Stimulated activated CD4-positive, alpha-beta T cell treated with anti-CD3 and anti-CD28 coated beads, Interleukin-1b, Interleukin-23, amount 100 ng/mL, for 48 hours (primary cell): ENCODE measurements at regions not wholly inside any gene's neighbourhood (a gene's known extent, or its start where the extent isn't known, plus 50 kb on each side); places are given as distances from the start of the nearest gene placed in this dataset.
"Not testable (repeated sequence)": the region's sequence is repeated elsewhere in the genome, so short reads cannot be mapped to it uniquely, and the experiment has no call there.

Experiments
- DNase-seq: peaks from one replicate; pipeline ENCODE4 v3.0.0-alpha.2; 2020

DNA sequence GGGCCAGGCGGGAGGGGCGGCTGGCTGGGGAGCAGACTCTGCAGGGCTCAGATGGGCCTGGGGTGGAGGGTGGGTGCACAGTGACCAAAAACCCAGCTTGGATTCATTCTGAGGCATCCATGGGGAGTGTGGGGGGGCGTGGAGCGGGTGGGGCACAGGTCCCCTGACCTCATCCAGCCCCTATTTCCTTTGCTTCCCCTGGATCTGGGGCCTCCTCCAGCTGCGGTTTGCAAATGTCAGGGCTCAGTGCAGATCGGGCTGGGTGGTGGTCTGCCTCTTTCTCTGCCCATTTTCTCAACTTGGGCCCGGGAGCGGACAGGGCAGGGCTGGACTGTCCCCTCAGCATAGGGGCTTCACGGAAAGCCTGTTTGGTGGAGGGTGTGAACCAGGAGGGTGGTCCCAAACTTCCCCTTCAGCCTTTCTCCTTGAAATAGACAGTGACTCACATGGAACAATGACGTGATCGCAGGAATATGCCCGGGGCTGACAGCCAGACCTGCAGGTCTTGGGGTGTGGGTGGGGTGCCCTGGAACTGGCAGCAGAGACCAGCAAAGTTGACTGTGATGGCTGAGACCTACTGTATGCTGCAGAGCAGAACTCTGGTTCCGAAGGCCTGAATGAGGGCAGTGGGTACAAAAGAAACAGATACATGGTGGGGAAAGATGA is 72.9 kb upstream of the PODXL start:
- DNase-seq = no peak

DNA sequence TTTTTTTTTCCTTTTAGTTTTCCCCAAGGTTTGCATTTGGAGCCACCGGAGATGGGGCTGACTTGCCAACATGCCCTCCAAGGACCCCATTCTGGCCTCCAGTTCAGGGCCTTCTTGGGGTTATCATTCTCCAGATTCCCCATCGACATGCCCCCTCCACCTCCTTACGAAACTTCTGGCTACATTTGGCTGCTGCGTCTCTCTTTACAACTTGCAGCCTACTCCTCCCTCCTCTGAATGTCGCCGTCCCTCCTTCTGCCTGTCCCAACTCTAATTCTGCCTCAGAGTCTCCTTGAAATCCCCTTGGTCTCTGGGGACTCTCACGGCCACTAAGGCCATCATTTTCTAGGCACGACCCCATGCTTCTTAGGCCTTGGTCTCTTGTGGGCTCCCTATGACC is 72.2 kb upstream of the PODXL start:
- DNase-seq = no peak

DNA sequence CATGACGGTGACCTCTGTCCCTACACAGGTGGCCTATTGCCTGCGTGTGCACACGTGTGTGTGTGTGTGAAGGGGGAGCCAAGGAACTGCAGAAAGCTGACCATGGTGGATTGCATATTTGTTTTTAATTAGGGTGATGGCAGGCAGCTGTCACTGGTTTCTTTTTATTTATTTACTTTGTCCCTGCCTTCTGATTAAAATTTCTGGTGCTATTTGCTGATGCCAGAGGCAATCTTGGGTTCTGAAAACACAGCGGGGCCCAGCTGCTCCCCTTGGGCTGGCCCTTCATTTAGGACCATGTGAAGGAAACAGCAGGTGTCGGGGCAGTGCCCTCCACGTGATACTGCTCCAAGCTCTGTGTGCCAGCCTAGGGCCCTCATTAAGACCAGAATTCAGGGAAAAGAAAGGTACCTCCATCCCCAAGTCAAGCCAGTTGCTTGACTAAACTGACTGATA is 71.3 kb upstream of the PODXL start:
- no peak for DNase-seq

DNA sequence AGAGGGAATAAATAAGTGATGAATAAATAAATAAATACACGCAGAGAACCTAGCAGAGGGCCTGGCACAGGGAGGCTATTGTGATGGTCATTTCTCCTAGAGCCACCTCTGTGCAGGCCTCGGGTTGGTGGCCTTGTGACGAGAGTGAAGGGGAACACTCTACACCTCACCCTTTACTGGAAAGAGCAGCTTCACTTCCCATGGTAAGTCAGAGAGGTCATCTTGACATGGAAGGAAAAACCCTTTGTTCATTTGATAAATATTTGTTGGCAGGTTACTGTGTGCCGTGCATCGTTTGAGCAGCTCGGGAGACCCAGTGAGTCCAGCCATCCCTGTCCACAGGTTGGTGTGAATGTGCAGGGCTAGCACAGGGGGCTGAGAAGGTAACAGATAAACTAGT is 70.2 kb upstream of the PODXL start:
- DNase-seq = no peak

DNA sequence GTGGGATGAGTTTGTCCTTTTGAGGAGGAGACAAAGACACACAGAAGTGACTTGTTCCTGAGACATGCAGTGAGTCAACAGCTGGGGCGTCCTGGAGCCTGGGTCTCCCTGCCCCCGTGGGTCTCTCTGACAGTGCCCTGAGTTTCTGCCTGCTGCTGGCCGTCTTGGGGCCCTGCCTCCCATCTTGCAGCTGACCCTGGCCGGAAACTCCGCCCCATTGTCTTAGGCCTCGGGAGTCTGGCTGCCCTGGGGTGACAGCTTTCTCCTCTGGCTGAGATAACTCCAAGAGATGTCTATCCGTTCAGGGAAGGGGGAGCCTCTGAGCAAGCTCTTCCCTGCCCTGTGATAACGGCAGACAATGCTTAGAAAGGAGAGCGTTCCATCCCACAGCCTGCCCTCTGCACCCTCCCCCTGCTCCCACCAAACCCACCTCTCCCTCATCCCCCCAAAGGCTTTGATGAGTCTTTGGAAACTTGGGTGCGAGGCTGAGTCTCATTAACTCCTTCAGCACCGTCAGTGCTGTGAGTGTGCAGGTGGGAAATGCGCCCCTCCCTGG is 69.5 kb upstream of the PODXL start:
- no peak for DNase-seq

DNA sequence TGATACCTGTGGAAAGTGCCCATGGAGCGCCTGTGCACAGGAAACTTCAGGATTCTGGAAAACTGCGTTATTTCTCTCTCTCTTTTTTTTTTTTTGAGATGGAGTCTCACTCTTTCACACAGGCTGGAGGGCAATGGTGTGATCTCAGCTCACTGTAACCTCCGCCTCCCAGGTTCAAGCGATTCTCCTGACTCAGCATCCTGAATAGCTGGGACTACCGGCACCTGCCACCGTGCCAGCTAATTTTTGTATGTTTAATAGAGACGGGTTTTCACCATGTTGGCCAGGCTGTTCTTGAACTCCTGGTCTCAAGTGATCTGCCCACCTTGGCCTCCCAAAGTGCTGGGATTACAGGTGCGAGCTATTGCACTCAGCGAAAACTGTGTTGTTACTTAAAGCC is 68.9 kb upstream of the PODXL start:
- not testable (repeated sequence) for DNase-seq

DNA sequence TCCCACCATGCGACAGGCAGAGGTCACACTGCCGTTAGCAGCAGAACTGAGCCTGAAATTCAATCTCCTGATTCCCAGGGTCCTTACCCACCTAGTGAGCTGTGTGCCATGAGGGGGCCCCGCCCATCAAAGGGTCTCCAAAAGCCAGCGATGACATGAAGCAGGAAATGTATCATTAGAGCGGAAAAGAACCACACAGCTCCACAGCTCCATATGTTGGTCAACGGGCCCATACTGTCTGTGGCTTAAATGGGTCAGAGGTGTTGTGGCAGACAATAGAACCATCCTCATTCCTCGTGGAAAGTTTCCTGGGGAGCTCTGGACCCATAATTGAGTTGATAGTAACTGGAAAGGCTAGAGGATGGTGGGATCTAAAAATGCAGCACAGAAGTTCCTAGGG is 68.1 kb upstream of the PODXL start:
- no peak for DNase-seq

DNA sequence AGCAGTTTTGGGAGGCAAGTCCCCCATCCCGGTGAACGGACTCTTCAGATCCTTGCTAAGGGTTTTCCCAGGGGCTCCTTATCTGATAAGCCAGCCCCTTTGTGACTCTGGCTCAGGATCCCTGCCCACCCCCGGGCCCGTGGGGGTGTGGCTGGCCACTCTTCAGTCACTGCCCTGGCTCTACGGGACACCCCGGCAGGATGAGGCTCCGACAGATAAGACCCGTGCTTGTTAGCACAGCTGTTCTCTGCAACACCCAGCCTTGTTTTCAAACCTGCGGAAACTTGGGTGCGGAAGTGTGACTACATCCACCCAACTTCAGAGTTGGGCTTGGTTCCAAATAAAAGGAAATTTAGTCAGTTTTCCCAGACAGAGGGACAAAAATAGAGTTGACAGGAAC is 66.7 kb upstream of the PODXL start:
- no peak for DNase-seq

DNA sequence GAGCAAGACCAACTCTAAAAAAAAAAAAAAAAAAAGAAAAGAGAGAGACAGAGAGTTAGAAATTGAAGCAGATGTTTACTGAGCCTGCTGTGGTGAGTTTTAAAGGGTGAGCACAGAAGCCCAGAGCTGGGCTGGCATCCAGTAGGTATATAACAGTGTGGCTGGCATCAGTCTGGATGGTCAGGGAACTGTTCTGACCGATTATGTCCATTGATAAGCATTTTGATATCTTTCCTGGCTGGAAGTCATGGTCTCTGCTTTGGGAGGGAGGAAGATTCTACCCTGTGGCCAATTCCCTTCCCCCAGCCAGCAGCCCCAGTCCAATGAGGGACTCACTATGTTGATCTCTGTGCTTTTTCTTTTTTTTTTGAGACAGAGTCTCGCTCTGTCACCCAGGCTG is 65.2 kb upstream of the PODXL start:
- no peak for DNase-seq

DNA sequence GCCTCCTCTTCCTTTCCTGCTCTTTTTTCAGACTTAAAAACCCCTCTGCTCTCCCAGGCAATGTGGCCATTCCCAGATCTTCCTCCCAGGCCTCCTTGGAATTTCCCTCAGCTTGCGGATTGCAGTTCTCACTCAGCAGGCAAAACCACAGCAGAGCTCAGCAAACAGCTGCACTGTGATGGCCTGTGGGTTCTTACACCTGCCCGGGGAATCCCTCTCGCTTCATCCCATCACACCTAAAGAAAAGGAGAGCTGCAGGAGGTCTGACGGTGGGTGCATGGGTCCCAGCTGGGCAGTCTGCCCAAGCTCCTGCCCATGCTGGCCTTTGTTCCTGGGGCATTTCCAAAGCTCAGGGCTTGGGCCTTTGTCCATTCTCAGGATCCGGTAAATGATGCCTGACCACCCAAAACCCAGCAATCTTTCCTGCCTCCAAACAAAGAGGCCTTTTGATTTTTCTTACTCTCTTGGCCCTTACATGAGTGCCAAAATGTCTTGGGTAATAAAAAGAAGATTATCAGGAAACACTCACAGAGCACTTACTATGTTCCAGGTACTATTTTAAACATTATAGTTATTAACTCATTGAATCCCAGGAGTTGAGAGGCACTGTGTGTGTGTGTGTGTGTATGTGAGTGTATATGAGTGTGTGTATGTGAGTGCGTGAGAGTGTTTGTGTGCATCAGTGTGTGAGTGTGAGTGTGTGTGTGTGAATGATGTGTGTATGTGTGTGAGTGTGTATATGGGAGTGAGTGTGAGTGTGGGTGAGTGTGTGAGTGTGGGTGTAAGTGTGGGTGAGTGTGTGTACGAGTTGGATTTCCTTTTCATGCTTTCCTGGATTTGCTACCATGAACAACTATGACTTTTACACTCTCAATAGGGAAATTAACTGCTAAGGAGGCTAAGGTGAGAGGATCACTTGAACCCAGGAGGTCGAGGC is 64.5 kb upstream of the PODXL start:
- DNase-seq = no peak

DNA sequence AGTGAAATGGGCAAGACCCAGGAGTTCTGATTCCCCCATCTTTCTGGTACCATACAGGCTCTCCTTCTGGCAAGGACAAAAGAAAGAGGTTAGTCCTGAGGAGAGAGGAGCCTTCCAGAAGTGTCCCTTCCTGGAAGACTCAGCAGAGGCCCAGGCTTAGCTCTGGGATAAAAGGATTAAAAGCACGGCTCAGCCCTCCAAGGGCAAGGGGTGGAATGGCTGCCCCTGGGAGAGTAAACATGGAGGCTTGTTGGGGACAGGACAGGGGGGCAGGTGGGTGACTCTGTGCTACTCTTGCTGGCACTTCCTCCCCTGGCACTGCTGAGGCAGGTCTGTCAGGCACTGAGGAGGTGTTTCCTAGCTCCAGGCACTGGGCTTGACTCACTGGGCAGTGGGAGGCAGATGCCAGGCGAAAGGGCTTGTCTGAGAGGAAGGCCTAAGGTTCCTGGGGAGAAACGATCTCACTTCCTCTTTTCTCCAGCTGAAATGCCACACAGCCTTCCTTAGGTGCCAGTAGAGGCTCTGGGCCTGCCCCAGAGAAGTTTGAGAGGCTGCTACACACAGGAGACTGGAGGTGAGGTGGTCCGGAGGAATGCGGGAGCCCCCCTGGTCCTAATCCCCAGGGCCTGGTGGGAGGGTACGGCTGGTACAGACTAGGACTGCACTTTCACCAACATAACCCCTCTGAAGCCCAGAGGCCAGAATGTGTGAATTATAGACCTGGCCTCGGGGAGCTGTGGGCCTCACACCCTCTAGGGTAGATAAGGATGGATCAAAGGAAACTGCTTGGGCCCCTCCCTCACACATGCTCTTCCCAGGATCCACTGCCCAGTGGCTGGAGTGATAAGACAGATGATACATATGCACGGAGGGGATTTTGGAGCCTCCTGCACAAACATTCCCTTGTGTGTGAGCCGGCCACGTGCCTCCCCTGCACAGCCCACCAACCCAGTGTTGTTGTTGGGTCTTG is 63.2 kb upstream of the PODXL start:
- DNase-seq = no peak

DNA sequence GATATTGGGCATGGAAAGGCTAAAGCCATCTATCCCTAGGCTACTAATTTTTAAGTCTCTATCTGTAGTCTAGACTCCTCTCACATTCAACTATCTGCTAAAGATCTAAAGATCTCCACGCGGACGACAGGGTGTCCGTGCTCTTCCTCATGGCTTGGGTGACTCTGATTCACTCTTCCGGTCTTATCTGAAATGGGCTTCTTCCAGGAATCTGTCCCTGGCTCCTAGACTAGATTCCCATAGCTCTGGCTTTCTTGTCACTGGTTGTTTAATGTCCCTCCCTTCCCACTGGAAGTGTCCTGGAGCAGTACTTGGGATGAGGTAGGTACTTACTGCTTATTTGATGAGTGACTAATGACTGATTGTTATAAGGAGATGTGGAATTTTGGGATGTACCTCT is 62.0 kb upstream of the PODXL start:
- DNase-seq = no peak

DNA sequence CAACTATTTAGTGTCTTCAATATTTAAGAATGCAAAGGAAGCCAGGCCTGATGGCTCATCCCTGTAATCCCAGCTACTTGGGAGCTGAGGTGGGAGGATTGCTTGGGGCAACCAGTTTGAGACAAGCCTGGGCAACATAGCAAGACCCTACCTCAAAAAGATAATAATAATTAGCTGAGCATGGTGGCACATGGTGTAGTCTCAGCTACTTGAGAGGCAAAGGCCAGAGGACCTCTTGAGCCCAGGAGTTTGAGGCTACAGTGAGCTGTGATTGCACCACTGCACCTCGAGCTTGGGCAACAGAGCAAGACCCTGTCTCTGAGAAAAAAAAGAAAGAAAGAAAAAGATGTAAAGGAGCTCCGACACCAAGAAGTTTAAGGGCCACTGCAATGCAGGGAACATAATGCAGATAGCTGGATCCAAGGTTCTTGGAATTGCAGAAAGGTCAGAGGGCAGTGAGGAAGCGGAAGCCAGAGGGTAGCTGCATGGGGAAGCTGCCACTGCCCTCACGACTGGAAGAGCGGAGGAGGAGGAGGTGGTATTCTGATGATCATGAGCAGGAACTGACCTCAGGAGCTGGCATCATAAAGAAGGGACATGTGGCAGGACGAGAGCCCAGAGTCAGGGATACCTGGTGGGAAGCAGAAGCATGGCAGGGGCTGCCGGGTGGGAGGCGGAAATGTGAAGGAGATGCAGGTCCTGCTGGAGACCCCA is 60.2 kb upstream of the PODXL start:
- no peak for DNase-seq

DNA sequence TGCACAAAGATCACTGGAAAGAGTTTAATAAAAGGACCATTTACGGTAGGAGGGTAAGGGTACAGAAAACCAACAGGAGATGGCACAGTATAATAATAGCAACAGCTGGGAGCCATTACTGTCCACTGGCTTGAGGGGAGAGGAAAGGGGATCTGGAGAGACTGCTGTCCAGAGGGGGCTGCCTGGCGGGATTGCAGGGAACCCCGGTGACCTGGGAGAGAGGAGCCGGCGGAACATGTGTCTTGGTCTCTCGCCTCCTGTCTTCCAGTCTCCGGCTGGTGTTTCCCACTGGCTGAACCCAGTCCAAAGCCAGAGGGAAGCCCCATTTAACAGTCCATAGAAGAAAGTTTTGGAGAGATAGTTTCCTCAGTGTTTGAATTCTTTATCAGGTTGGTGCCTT is 57.5 kb upstream of the PODXL start:
- no peak for DNase-seq

DNA sequence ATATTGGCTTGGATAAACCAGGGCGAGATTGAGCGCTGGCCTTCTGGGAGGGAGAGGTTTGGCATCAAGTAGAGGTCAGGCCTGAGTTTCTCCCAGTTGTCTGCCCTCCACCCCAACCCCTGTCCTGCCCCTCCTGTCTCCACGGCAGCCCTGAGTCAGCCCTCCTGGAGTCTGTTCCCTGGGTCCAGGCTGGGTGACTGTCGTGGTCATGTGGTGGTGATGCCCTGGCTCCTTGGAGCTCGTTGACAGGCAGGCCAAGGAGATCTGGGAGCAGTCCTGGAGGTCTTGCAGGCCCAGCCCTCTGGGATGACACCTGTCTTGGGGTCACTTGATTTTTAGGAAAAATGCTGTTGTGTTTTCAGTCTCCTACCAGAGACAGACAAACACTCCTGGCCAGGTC is 53.6 kb upstream of the PODXL start:
- DNase-seq = no peak

DNA sequence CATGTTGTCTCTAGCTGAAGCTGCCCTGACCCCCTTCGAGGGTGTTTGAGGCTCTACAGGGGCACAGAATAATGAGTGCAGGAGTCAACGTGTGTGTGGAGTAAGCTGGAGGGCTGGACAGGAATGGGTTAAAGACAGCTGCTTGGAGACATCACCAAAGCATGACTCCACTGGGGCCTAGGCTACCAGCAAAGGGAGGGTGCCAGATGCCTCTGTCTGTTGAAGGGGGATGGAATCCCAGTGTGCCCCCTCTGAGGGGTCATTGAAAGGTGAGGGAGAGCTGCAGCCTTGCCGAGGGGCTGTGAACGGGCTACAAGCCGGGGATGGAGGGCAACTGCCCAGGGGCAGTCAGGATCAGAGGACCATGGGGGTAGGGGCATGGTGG is 51.7 kb upstream of the PODXL start:
- DNase-seq = no peak

DNA sequence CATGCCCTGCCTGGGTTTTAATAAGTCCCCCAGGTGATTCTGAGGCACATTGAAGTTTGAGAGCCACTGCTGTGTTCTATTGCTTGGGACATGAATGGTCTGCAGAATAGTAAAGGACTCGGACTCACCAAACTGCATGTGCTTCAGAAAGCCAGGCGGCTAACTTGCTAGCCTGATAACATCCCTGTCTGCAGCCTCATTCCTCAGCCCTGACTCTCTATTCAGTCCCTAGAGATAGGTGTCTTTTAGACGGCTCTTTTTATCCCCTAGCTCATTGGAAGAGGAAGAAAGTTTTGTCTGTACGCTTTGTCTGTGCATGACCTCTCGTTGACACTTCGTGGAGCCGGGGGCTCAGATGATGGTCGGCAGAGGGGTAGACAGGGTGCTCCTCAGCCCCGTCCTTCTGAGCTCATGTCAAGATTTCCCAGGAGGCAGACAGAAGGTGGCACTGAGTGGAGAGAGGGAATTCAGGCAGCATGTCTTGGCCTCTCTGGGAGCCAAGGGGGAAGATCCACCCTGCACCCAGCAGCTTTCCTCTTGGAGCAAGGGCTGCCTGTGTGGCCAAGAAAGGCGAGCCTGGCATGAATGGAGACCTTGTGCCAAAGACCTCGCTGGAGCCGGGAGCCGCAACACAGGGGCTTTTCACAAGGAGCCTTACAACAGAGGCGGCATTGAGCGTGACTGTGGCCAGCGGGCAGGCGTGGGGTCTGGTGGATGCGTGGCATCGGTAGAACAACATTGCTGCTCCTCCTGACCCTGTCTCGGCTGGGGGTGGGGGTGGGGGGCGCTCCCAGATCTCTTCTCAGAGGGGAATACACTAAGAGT is 51.1 kb upstream of the PODXL start:
- DNase-seq = no peak

DNA sequence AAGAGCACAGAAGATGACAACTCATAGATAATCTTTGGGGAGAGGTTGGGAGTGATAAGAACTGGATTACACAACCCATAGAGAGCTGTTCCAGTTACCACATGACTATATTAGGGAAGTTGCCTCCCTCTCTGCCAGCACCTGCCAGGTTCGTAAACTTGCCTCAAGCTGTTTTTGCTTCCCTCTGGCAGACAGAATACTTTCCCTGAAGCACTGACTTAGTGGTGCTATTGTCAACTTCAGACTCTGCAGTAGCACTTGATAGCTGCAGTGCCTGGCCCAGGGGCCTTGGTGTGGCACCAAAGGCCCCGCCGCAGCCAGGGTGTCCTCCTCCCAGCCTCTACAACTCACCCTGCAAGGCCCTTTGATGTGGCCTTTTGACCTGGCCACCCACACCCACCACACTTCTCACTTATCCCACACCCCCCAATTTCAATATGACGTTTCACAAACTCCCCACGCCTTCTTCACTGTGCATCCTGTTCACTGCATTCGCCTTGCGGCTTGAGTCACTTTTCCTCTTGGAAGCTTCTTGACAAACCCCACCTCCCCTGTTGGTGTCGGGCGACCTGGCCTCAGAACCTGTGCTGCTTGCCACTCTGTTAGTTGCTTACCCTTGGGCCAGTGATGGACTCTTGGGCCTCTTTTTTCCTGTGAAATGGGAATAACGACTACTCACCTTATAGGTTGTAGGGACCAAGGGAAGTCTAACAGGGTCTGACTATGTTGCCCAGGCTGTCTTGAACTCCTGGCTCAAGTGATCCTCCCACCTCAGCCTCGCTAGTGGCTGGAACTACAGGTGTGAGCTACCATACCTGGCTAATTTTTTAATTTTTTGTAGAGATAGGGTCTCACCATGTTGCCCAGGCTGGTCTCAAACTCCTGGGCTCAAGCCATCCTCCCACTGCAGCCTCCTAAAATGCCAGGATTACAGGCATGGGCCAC is 50.2 kb upstream of the PODXL start:
- no peak for DNase-seq
